Neural progenitor cell (in vitro differentiated cells): ENCODE measurements at regions not wholly inside any gene's neighbourhood (a gene's known extent, or its start where the extent isn't known, plus 50 kb on each side); places are given as distances from the start of the nearest gene placed in this dataset.

Experiments
- DNase-seq: peaks from one replicate; pipeline ENCODE4 v3.0.0-alpha.2; 2016; ENCODE audit warnings: low spot score
- H2AFZ ChIP-seq: fragments of 200-600 bp; sonication (generic); replicated peaks from 2 replicates; pipeline ENCODE4 v1.6.1; 2016; ENCODE audit warnings: antibody characterized with exemption
- H3F3A ChIP-seq: fragments of 200-600 bp; sonication (generic); 2 replicates; pipeline ENCODE4 v1.6.1; 2016; ENCODE audit warnings: antibody characterized with exemption, low read depth
- H3K27ac ChIP-seq: fragments of 200-600 bp; sonication (generic); 2 replicates; pipeline ENCODE4 v1.5.1; 2016; ENCODE audit warnings: mild to moderate bottlenecking
- H3K27me3 ChIP-seq: fragments of 200-600 bp; sonication (generic); 2 replicates; pipeline ENCODE4 v1.6.1; 2016; ENCODE audit warnings: mild to moderate bottlenecking, moderate library complexity
- H3K36me3 ChIP-seq: fragments of 200-600 bp; sonication (generic); 2 replicates; pipeline ENCODE4 v1.5.1; 2016
- H3K4me1 ChIP-seq: fragments of 200-600 bp; sonication (generic); 2 replicates; pipeline ENCODE4 v1.6.1; 2016; ENCODE audit warnings: mixed run types
- H3K4me2 ChIP-seq: fragments of 200-600 bp; sonication (generic); 2 replicates; pipeline ENCODE4 v1.6.1; 2016
- H3K4me3 ChIP-seq: fragments of 200-600 bp; sonication (generic); 2 replicates; pipeline ENCODE4 v1.5.1; 2016
- H3K79me2 ChIP-seq: fragments of 200-600 bp; sonication (generic); 2 replicates; pipeline ENCODE4 v1.6.1; 2016; ENCODE audit warnings: low read depth
- H3K9ac ChIP-seq: fragments of 200-600 bp; sonication (generic); 2 replicates; pipeline ENCODE4 v1.6.1; 2016
- H3K9me3 ChIP-seq: fragments of 200-600 bp; sonication (generic); 2 replicates; pipeline ENCODE4 v1.5.1; 2016; ENCODE audit warnings: low read depth
- H4K20me1 ChIP-seq: fragments of 200-600 bp; sonication (generic); 2 replicates; pipeline ENCODE4 v1.6.1; 2016; ENCODE audit warnings: low read depth
- H3K27ac Mint-ChIP-seq: 3 replicates; pipeline ENCODE4 v1.8.0; 2021; ENCODE audit warnings: mixed read lengths
- H3K27me3 Mint-ChIP-seq: 2 replicates; pipeline ENCODE4 v1.8.0; 2022; ENCODE audit warnings: low read depth, mild to moderate bottlenecking, inconsistent platforms, moderate library complexity, mixed read lengths; ENCODE audit not compliant: insufficient read depth
- H3K36me3 Mint-ChIP-seq: 3 replicates; pipeline ENCODE4 v1.8.0; 2021; ENCODE audit warnings: mixed read lengths
- H3K4me1 Mint-ChIP-seq: 3 replicates; pipeline ENCODE4 v1.8.0; 2021; ENCODE audit warnings: mixed read lengths
- H3K4me3 Mint-ChIP-seq: 3 replicates; pipeline ENCODE4 v1.8.0; 2021; ENCODE audit warnings: mild to moderate bottlenecking, moderate library complexity, mixed read lengths
- H3K9me3 Mint-ChIP-seq: 3 replicates; pipeline ENCODE4 v1.8.0; 2020; ENCODE audit warnings: mixed read lengths
- EZH2 ChIP-seq: fragments of 200-600 bp; sonication (generic); IDR thresholded peaks from 2 replicates; pipeline ENCODE4 v1.6.1; 2017; ENCODE audit warnings: antibody characterized with exemption, mild to moderate bottlenecking, moderate library complexity
- EZH2phosphoT487 ChIP-seq: fragments of 200-600 bp; sonication (generic); IDR thresholded peaks from 2 replicates; pipeline ENCODE4 v1.6.1; 2017; ENCODE audit warnings: antibody characterized with exemption
- TF ChIP-seq, protein P1 (sequence below): fragments of 200-600 bp; sonication (generic); IDR thresholded peaks from 2 replicates; pipeline ENCODE4 v1.5.1; 2017; ENCODE audit warnings: antibody characterized with exemption, mild to moderate bottlenecking

DNA sequence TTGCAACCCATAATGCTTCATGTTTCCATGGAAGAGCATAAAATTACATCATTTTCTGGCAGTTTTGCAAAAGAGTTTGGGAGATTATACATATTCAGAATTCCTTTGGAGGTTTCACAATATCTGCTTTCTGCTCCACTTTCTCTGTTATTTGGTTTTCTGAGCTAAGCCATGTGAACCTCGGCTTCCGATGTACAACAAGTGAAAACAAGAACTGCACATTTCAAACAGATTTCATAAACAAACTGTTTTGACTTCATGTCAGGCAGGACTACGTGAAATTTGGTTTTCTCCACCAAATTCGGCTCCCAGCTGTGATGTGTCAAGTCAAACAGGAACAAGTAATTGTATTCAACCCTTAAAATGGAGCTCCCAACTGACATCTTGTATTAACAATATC lies 609.8 kb downstream of the IRX1 start:
- no peak overlapping the region for H3K27ac Mint-ChIP-seq
- Histone ChIP-seq H3K79me2 (no peaks in the 10 kb centered on the region), H3K9me3 (no peaks in the 10 kb centered on the region), H3K4me1 (peaks cover 23% of the 10 kb centered on the region), H3K27me3 (no peaks in the 10 kb centered on the region), H3K9ac (no peak overlapping the region), H2AFZ (no peak overlapping the region), H3F3A (no peaks in the 10 kb centered on the region), H3K27ac (no peak overlapping the region), H3K4me2 (no peak overlapping the region), H3K4me3 (no peak overlapping the region), H3K36me3 (no peaks in the 10 kb centered on the region), H4K20me1 (no peaks in the 10 kb centered on the region)
- H3K4me3 Mint-ChIP-seq: no peak overlapping the region
- peaks cover 52% of the 10 kb centered on the region for H3K4me1 Mint-ChIP-seq
- no peak for DNase-seq
- H3K9me3 Mint-ChIP-seq: peaks cover 12% of the 10 kb centered on the region
- TF ChIP-seq, protein P1, sequence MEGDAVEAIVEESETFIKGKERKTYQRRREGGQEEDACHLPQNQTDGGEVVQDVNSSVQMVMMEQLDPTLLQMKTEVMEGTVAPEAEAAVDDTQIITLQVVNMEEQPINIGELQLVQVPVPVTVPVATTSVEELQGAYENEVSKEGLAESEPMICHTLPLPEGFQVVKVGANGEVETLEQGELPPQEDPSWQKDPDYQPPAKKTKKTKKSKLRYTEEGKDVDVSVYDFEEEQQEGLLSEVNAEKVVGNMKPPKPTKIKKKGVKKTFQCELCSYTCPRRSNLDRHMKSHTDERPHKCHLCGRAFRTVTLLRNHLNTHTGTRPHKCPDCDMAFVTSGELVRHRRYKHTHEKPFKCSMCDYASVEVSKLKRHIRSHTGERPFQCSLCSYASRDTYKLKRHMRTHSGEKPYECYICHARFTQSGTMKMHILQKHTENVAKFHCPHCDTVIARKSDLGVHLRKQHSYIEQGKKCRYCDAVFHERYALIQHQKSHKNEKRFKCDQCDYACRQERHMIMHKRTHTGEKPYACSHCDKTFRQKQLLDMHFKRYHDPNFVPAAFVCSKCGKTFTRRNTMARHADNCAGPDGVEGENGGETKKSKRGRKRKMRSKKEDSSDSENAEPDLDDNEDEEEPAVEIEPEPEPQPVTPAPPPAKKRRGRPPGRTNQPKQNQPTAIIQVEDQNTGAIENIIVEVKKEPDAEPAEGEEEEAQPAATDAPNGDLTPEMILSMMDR: no peak
- TF ChIP-seq EZH2phosphoT487 (no peak), EZH2 (no peak)
- no peaks in the 10 kb centered on the region for H3K36me3 Mint-ChIP-seq
- peaks cover 13% of the 10 kb centered on the region for H3K27me3 Mint-ChIP-seq

DNA sequence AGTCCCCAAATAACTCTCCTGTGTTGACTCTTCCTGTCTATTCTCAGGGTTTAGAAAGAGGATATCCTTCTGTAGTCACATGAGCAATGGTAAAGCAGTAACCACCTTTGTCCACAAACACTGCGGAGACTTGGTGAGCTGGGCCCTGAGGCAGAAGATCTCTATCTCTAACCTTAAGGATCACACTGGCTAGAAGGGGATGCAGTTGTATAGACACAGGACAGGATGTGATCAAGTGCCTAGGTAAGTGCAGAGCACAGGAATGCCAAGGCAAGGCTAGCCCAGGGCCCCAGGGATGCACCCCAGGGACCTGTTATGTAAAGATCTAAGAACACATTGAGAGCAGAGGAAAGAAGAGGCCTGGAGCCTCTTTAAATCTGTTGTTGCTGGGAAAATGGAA lies 610.5 kb downstream of the IRX1 start:
- H3K27ac Mint-ChIP-seq: peak overlapping the region; percentile 74
- Histone ChIP-seq H3K79me2 (no peaks in the 10 kb centered on the region), H3K36me3 (no peaks in the 10 kb centered on the region), H3K27me3 (no peaks in the 10 kb centered on the region), H3K9me3 (no peaks in the 10 kb centered on the region), H3F3A (no peaks in the 10 kb centered on the region), H3K9ac (no peak overlapping the region), H2AFZ (peak overlapping the region; percentile 7), H3K4me2 (no peak overlapping the region), H3K4me1 (peaks cover 23% of the 10 kb centered on the region), H4K20me1 (no peaks in the 10 kb centered on the region), H3K4me3 (no peak overlapping the region), H3K27ac (no peak overlapping the region)
- H3K4me3 Mint-ChIP-seq: no peak overlapping the region
- peaks cover 12% of the 10 kb centered on the region for H3K9me3 Mint-ChIP-seq
- no peak for DNase-seq
- H3K27me3 Mint-ChIP-seq: peaks cover 9% of the 10 kb centered on the region
- no peaks in the 10 kb centered on the region for H3K36me3 Mint-ChIP-seq
- peaks cover 54% of the 10 kb centered on the region for H3K4me1 Mint-ChIP-seq
- no peak for TF ChIP-seq EZH2

DNA sequence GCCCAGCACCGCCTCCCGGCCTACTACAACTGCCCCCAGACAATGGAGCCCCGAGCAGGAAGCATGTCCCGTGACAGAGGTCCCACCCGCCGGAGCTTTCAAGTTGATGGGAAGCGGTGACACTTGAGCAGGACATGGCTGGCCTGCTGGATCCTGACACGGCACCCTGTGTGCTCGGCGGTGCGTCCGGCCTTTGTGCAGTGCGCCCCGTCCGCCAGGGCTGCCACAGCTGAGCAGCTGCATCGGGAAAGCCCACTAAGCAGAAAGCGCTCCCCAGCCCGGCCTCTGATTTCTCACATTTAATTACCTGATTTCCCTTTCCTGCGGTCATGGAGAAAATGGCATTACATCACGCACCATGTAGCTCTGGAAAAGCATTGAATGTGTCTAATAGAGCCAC lies 611.9 kb downstream of the IRX1 start:
- Histone ChIP-seq H3F3A (peaks cover 10% of the 10 kb centered on the region), H3K4me1 (peaks cover 30% of the 10 kb centered on the region), H3K79me2 (no peaks in the 10 kb centered on the region), H4K20me1 (peaks cover 2% of the 10 kb centered on the region), H3K27ac (no peak overlapping the region), H3K4me2 (no peak overlapping the region), H3K9me3 (no peaks in the 10 kb centered on the region), H2AFZ (no peak overlapping the region), H3K9ac (no peak overlapping the region), H3K27me3 (peaks cover 3% of the 10 kb centered on the region), H3K4me3 (no peak overlapping the region), H3K36me3 (no peaks in the 10 kb centered on the region)
- Mint-ChIP-seq H3K4me1 (peaks cover 57% of the 10 kb centered on the region), H3K27me3 (peaks cover 9% of the 10 kb centered on the region), H3K36me3 (no peaks in the 10 kb centered on the region), H3K9me3 (peaks cover 13% of the 10 kb centered on the region), H3K4me3 (peak overlapping the region; percentile 54), H3K27ac (peak overlapping the region; percentile 55)
- peak; percentile 52 for DNase-seq
- TF ChIP-seq EZH2: no peak
- TF ChIP-seq EZH2phosphoT487: no peak
- TF ChIP-seq, protein P1: no peak

DNA sequence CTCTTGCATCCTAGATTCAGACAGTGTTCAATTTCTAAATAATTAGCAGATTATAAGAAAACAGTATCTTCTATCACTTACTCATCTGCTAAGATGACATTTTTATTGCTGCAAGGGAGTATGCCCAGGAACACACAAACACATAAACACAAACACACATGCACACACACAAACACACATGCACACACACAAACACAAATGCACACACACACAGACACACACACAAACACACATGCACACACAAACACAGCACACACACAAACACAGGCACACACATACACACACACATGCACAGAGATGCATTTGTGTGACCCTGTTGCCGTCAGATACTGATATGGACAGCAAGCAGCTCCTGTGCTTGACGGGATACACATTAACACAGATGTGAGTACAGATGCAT lies 612.9 kb downstream of the IRX1 start:
- Histone ChIP-seq H3K27me3 (peaks cover 3% of the 10 kb centered on the region), H3K4me3 (no peak overlapping the region), H3K9me3 (no peaks in the 10 kb centered on the region), H3K9ac (no peak overlapping the region), H4K20me1 (peaks cover 9% of the 10 kb centered on the region), H3K79me2 (no peaks in the 10 kb centered on the region), H3K27ac (no peak overlapping the region), H3K4me2 (no peak overlapping the region), H3K4me1 (peaks cover 38% of the 10 kb centered on the region), H2AFZ (no peak overlapping the region), H3K36me3 (no peaks in the 10 kb centered on the region), H3F3A (peaks cover 20% of the 10 kb centered on the region)
- no peak for DNase-seq
- TF ChIP-seq, protein P1: no peak
- TF ChIP-seq EZH2: no peak
- no peak for TF ChIP-seq EZH2phosphoT487
- Mint-ChIP-seq H3K9me3 (peaks cover 15% of the 10 kb centered on the region), H3K4me1 (peaks cover 68% of the 10 kb centered on the region), H3K27ac (no peak overlapping the region), H3K4me3 (no peak overlapping the region), H3K27me3 (peaks cover 9% of the 10 kb centered on the region), H3K36me3 (no peaks in the 10 kb centered on the region)
